Omental fat pad (tissue), 3 donors: ENCODE measurements at regions not wholly inside any gene's neighbourhood (a gene's known extent, or its start where the extent isn't known, plus 50 kb on each side); places are given as distances from the start of the nearest gene placed in this dataset.

Experiments used
- ATAC-seq: fragments of 150-250 bp; one replicate; pipeline ENCODE4 v1.9.1; 2016; ENCODE audit warnings: mild to moderate bottlenecking, moderate library complexity; ENCODE audit not compliant: low FRiP score
- DNase-seq: peaks from one replicate; pipeline ENCODE4 v3.0.0-alpha.2; 2019; ENCODE audit warnings: low spot score
- CTCF ChIP-seq, 3 donors: fragments of 450-650 bp; IDR thresholded peaks; one replicate each; pipeline ENCODE4 v1.5.1; 2016 to 2017; ENCODE audit warnings: antibody characterized with exemption in 3 of 3, mild to moderate bottlenecking in 3 of 3, moderate library complexity in 2 of 3

- no peak for ATAC-seq
- TF ChIP-seq CTCF (IDR thresholded peaks at IDR 0.05): no peak
- DNase-seq: no peak
Observed at GRCh38 chr2:120418174-120418787, 72.3 kb downstream of the INHBB start.

- no peak for DNase-seq
- TF ChIP-seq CTCF (IDR thresholded peaks at IDR 0.05): no peak
- ATAC-seq: no peak
Observed at GRCh38 chr2:120419073-120419472, 73.1 kb downstream of the INHBB start.

GRCh38 chr2:120419955-120420354 is 74.0 kb downstream of the INHBB start:
- no peak for TF ChIP-seq CTCF (IDR thresholded peaks at IDR 0.05)
- ATAC-seq (no peak), DNase-seq (no peak)

- no peak for DNase-seq
- TF ChIP-seq CTCF (IDR thresholded peaks at IDR 0.05): no peak
- ATAC-seq: no peak
Observed at GRCh38 chr2:120421126-120421829, 75.3 kb downstream of the INHBB start.

GRCh38 chr2:120421830-120422175 is 75.9 kb downstream of the INHBB start:
- no peak for ATAC-seq
- no peak for DNase-seq
- no peak for TF ChIP-seq CTCF (IDR thresholded peaks at IDR 0.05)

GRCh38 chr2:120422465-120423160 is 76.7 kb downstream of the INHBB start:
- no peak for TF ChIP-seq CTCF (IDR thresholded peaks at IDR 0.05)
- DNase-seq (no peak), ATAC-seq (no peak)
